Sigmoid colon (tissue), 6 donors: ENCODE measurements at regions not wholly inside any gene's neighbourhood (a gene's known extent, or its start where the extent isn't known, plus 50 kb on each side); places are given as distances from the start of the nearest gene placed in this dataset.

Experiments used
- DNase-seq: peaks from one replicate; pipeline ENCODE4 v3.0.0-alpha.2; 2019
- H3K27ac ChIP-seq, 4 donors: fragments of 200-600 bp; sonication (generic); one replicate each; pipeline ENCODE4 v1.5.1; 2016 to 2019; ENCODE audit warnings: mild to moderate bottlenecking in 1 of 4
- H3K27me3 ChIP-seq, 3 donors: fragments of 200-600 bp; sonication (generic); one replicate each; pipeline ENCODE4 v1.5.1; 2019; ENCODE audit warnings: mild to moderate bottlenecking in 1 of 3
- H3K36me3 ChIP-seq, 4 donors: fragments of 200-600 bp; sonication (generic); one replicate each; pipeline ENCODE4 v1.5.1; 2016 to 2019
- H3K4me1 ChIP-seq, 4 donors: fragments of 200-600 bp; sonication (generic); one replicate each; pipeline ENCODE4 v1.5.1; 2017 to 2019
- H3K4me3 ChIP-seq, 4 donors: fragments of 200-600 bp; sonication (generic); one replicate each; pipeline ENCODE4 v1.5.1; 2017 to 2019; ENCODE audit warnings: mild to moderate bottlenecking in 2 of 4, moderate library complexity in 1 of 4
- H3K9me3 ChIP-seq, 4 donors: fragments of 200-600 bp in 3 of 4; sonication (generic) in 3 of 4; one replicate each; pipeline versions ENCODE4 v1.5.1 to v1.6.1; 2013 to 2019
- CTCF ChIP-seq, 4 experiments: fragments of 450-650 bp in 3 of 4; fragments of 200-600 bp in 1 of 4; IDR thresholded peaks; one replicate each; pipeline ENCODE4 v1.5.1; 2016 to 2019; ENCODE audit warnings: antibody characterized with exemption in 4 of 4, mild to moderate bottlenecking in 3 of 4, moderate library complexity in 2 of 4
- EP300 ChIP-seq, 4 donors: sonication (generic); formaldehyde crosslinking; IDR thresholded peaks; one replicate each; pipeline ENCODE4 v1.6.1; 2017; ENCODE audit warnings: antibody characterized with exemption in 4 of 4
- POLR2A ChIP-seq, 2 donors: fragments of 450-650 bp; IDR thresholded peaks; one replicate each; pipeline ENCODE4 v1.6.1; 2016; ENCODE audit warnings: antibody characterized with exemption in 2 of 2, mild to moderate bottlenecking in 2 of 2, moderate library complexity in 2 of 2
- POLR2AphosphoS5 ChIP-seq, 4 donors: sonication (generic); formaldehyde crosslinking; IDR thresholded peaks; one replicate each; pipeline ENCODE4 v1.6.1; 2017; ENCODE audit warnings: antibody characterized with exemption in 4 of 4
- WGBS, 2 donors: extraction: QIAGEN DNeasy Blood & Tissue Kit; methylation state at CpG; one replicate each; pipeline ENCODE4 v1.1.7; 2013; 5-methylcytosine and 5-hydroxymethylcytosine counted together
- intact Hi-C: fragments of 100-400 bp; cut with DNase I; formaldehyde crosslinking; loops from one replicate; pipeline ENCODE4 v1.15.1; 2023
- donor health status: healthy with polysubstance abuse.
- donor health status: healthy.

GRCh38 chr12:15044471-15044870 lies 71.6 kb downstream of the PDE6H start:
- Histone ChIP-seq H3K27ac (no peak overlapping the region), H3K4me3 (no peak overlapping the region), H3K36me3 (no peaks in the 10 kb centered on the region), H3K4me1 (peaks cover 0 to 27% (median 13%) of the 10 kb centered on the region in 4 donors), H3K9me3 (no peaks in the 10 kb centered on the region), H3K27me3 (no peaks in the 10 kb centered on the region)
- no peak for TF ChIP-seq POLR2AphosphoS5 (IDR thresholded peaks at IDR 0.05)
- TF ChIP-seq EP300 (IDR thresholded peaks at IDR 0.05) = no peak
- TF ChIP-seq POLR2A (IDR thresholded peaks at IDR 0.05) = no peak
- no peak for TF ChIP-seq CTCF (IDR thresholded peaks at IDR 0.05)
- WGBS, 2 donors = 73 to 89% methylated on average over 1 of the region's 1 CpG
- intact Hi-C loops = no loop called here
- DNase-seq = no peak

GRCh38 chr12:15045451-15045850 lies 72.6 kb downstream of the PDE6H start:
- WGBS, 2 donors = 26 to 55% methylated on average over 1 of the region's 1 CpG
- intact Hi-C loops = no loop called here
- Histone ChIP-seq H3K4me3 (no peak overlapping the region), H3K27ac (no peak overlapping the region), H3K9me3 (no peaks in the 10 kb centered on the region), H3K36me3 (no peaks in the 10 kb centered on the region), H3K27me3 (no peaks in the 10 kb centered on the region), H3K4me1 (peaks cover 0 to 32% (median 18%) of the 10 kb centered on the region in 4 donors)
- DNase-seq = no peak
- TF ChIP-seq CTCF (IDR thresholded peaks at IDR 0.05) = no peak
- TF ChIP-seq POLR2A (IDR thresholded peaks at IDR 0.05) = no peak
- TF ChIP-seq EP300 (IDR thresholded peaks at IDR 0.05) = no peak
- TF ChIP-seq POLR2AphosphoS5 (IDR thresholded peaks at IDR 0.05) = no peak

GRCh38 chr12:15047611-15048010 lies 74.8 kb downstream of the PDE6H start:
- DNase-seq = no peak
- Histone ChIP-seq H3K9me3 (no peaks in the 10 kb centered on the region), H3K27me3 (no peaks in the 10 kb centered on the region), H3K4me3 (no peak overlapping the region), H3K27ac (peak overlapping the region in 3 of 4 donors; percentile 8 to 29 (median 19)), H3K4me1 (peaks cover 0 to 44% (median 24%) of the 10 kb centered on the region in 4 donors), H3K36me3 (no peaks in the 10 kb centered on the region)
- TF ChIP-seq POLR2A (IDR thresholded peaks at IDR 0.05) = no peak
- no peak for TF ChIP-seq CTCF (IDR thresholded peaks at IDR 0.05)
- TF ChIP-seq EP300 (IDR thresholded peaks at IDR 0.05) = no peak
- no peak for TF ChIP-seq POLR2AphosphoS5 (IDR thresholded peaks at IDR 0.05)
- 58 to 69% methylated on average over 2 of the region's 2 CpGs for WGBS, 2 donors
- intact Hi-C loops = no loop called here

GRCh38 chr12:15049461-15050153 lies 76.8 kb downstream of the PDE6H start:
- H3K4me1 ChIP-seq = peaks cover 0 to 44% (median 21%) of the 10 kb centered on the region in 4 donors
- peak overlapping the region in 1 of 4 donors; percentile 58 for H3K27ac ChIP-seq
- no peaks in the 10 kb centered on the region for H3K36me3 ChIP-seq
- WGBS, 2 donors = 88 to 90% methylated on average over 8 of the region's 8 CpGs
- H3K4me3 ChIP-seq = no peak overlapping the region
- intact Hi-C loops = no loop called here
- DNase-seq = no peak
- H3K27me3 ChIP-seq = no peaks in the 10 kb centered on the region
- H3K9me3 ChIP-seq = no peaks in the 10 kb centered on the region
- no peak for TF ChIP-seq EP300 (IDR thresholded peaks at IDR 0.05)
- TF ChIP-seq POLR2AphosphoS5 (IDR thresholded peaks at IDR 0.05) = no peak
- TF ChIP-seq POLR2A (IDR thresholded peaks at IDR 0.05) = no peak
- no peak for TF ChIP-seq CTCF (IDR thresholded peaks at IDR 0.05)

- intact Hi-C loops = no loop called here
- H3K27ac ChIP-seq = peak overlapping the region in 2 of 4 donors; percentile 29 to 58
- peak; percentile 67 for DNase-seq
- 51 to 80% methylated on average over 2 of the region's 2 CpGs for WGBS, 2 donors
- no peaks in the 10 kb centered on the region for H3K27me3 ChIP-seq
- H3K4me1 ChIP-seq = peaks cover 0 to 44% (median 20%) of the 10 kb centered on the region in 4 donors
- no peak overlapping the region for H3K4me3 ChIP-seq
- no peak for TF ChIP-seq POLR2A (IDR thresholded peaks at IDR 0.05)
- no peak for TF ChIP-seq CTCF (IDR thresholded peaks at IDR 0.05)
- peak in 1 of 4 donors; percentile 19 for TF ChIP-seq POLR2AphosphoS5 (IDR thresholded peaks at IDR 0.05)
- no peak for TF ChIP-seq EP300 (IDR thresholded peaks at IDR 0.05)
- H3K9me3 ChIP-seq = no peaks in the 10 kb centered on the region
- H3K36me3 ChIP-seq = no peaks in the 10 kb centered on the region
Observed at GRCh38 chr12:15050659-15051058, 77.8 kb downstream of the PDE6H start.
